Activated CD8-positive, alpha-beta T cell treated with anti-CD3 and anti-CD28 coated beads for 36 hours (primary cell): ENCODE measurements at regions not wholly inside any gene's neighbourhood (a gene's known extent, or its start where the extent isn't known, plus 50 kb on each side); places are given as distances from the start of the nearest gene placed in this dataset.

ENCODE experiments used
- ATAC-seq: fragments of 200-7000 bp; cut with Tn5 transposase; one replicate; pipeline ENCODE4 v1.10.0; 2021; ENCODE audit warnings: mild to moderate bottlenecking, moderate library complexity
- CTCF ChIA-PET: fragments of 350-600 bp; sonication (Branson Sonifier 250); formaldehyde crosslinking; loops from one replicate; lab custom pipeline; 2021; ENCODE audit warnings: antibody characterized with exemption; lab: Charles Lee
- POLR2A ChIA-PET: fragments of 350-600 bp; sonication (Branson Sonifier 250); formaldehyde crosslinking; loops from one replicate; lab custom pipeline; 2021; ENCODE audit warnings: antibody characterized with exemption; lab: Charles Lee
- DNase-seq: peaks from one replicate; pipeline ENCODE4 v3.0.0-alpha.2; 2020
- H3K27ac Mint-ChIP-seq: one replicate; pipeline ENCODE4 v1.8.0; 2021; ENCODE audit warnings: mild to moderate bottlenecking, mixed read lengths
- H3K27me3 Mint-ChIP-seq: one replicate; pipeline ENCODE4 v1.8.0; 2021; ENCODE audit warnings: mixed read lengths
- H3K36me3 Mint-ChIP-seq: one replicate; pipeline ENCODE4 v1.8.0; 2021; ENCODE audit warnings: low read depth, mixed read lengths
- H3K4me1 Mint-ChIP-seq: one replicate; pipeline ENCODE4 v1.8.0; 2021; ENCODE audit warnings: low read depth, mixed read lengths
- H3K4me3 Mint-ChIP-seq: one replicate; pipeline ENCODE4 v1.8.0; 2021; ENCODE audit warnings: mild to moderate bottlenecking, moderate library complexity, mixed read lengths
- H3K9me3 Mint-ChIP-seq: one replicate; pipeline ENCODE4 v1.8.0; 2021; ENCODE audit warnings: mixed read lengths
- CTCF ChIP-seq: fragments of 200-600 bp; IDR thresholded peaks from one replicate; pipeline ENCODE4 v1.8.0; 2022; ENCODE audit warnings: antibody characterized with exemption, mild to moderate bottlenecking
- intact Hi-C: fragments of 100-400 bp; cut with micrococcal nuclease; formaldehyde crosslinking; loops from one replicate; pipeline ENCODE4 v1.10.0; 2022

DNA sequence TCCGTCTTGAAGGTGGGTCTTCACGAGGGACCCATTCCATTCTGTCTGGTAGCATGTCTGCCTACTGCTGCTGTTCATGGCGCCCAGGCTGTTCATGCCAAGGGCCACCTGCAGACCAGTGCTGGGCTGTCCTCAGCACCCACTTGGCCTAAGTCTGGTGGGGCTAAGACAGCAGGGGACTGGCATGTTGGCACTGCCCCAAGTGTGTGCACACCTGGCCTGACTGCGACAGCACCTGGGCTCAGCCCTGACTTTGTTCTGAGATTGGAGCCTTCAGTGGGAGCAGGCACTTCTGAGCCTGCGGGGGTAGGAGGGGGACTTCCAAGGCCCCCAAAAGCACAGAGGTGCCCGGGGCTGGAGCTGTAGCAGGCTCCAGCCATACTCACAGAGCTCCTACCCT lies 250.8 kb upstream of the EDNRB start:
- ATAC-seq (no peak), DNase-seq (no peak)
- ChIA-PET POLR2A (no interaction called here), CTCF (no interaction called here)
- Mint-ChIP-seq H3K27me3 (peaks cover 1% of the 10 kb centered on the region), H3K9me3 (peaks cover 2% of the 10 kb centered on the region), H3K4me1 (no peaks in the 10 kb centered on the region), H3K27ac (no peak overlapping the region), H3K36me3 (no peaks in the 10 kb centered on the region), H3K4me3 (no peak overlapping the region)
- intact Hi-C loops, result no loop called here
- TF ChIP-seq CTCF, result no peak

- ChIA-PET POLR2A (no interaction called here), CTCF (no interaction called here)
- Mint-ChIP-seq H3K27ac (no peak overlapping the region), H3K4me1 (no peaks in the 10 kb centered on the region), H3K9me3 (peaks cover 2% of the 10 kb centered on the region), H3K27me3 (peaks cover 1% of the 10 kb centered on the region), H3K4me3 (no peak overlapping the region), H3K36me3 (no peaks in the 10 kb centered on the region)
- ATAC-seq (no peak), DNase-seq (no peak)
- no peak for TF ChIP-seq CTCF
- intact Hi-C loops, result no loop called here
Observed at GRCh38 chr13:78168981-78169380, 250.3 kb upstream of the EDNRB start.

DNA sequence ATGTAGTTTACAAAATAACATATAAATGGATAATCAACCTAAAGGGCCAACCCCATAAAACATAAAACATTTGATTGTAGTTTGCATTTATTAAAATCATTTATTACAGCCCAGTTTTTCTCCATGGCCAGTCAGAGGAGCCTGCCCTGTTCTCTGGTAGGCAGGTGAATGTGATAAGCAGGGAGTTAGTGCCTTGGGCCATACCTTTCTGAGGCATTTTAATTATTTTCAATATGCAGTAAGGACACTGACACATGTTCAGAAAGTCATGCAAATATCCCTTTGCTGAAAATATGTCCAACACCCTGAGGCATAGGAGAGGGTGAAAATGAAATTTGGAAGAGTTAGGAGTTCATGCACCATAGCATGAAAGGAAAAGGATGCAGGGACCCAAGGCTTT lies 242.6 kb upstream of the EDNRB start:
- peaks cover 3% of the 10 kb centered on the region for H3K4me1 Mint-ChIP-seq
- H3K36me3 Mint-ChIP-seq, result no peaks in the 10 kb centered on the region
- ATAC-seq, result no peak
- TF ChIP-seq CTCF, result no peak
- DNase-seq, result no peak
- H3K27me3 Mint-ChIP-seq, result peaks cover 3% of the 10 kb centered on the region
- ChIA-PET POLR2A (no interaction called here), CTCF (no interaction called here)
- no peaks in the 10 kb centered on the region for H3K9me3 Mint-ChIP-seq
- no peak overlapping the region for H3K27ac Mint-ChIP-seq
- no peak overlapping the region for H3K4me3 Mint-ChIP-seq
- intact Hi-C loops, result no loop called here

GRCh38 chr13:78160793-78161192 lies 242.2 kb upstream of the EDNRB start:
- TF ChIP-seq CTCF, result no peak
- DNase-seq (no peak), ATAC-seq (peak; percentile 67)
- ChIA-PET CTCF (no interaction called here), POLR2A (no interaction called here)
- intact Hi-C loops, result no loop called here
- Mint-ChIP-seq H3K4me1 (peaks cover 3% of the 10 kb centered on the region), H3K4me3 (no peak overlapping the region), H3K9me3 (no peaks in the 10 kb centered on the region), H3K36me3 (no peaks in the 10 kb centered on the region), H3K27ac (no peak overlapping the region), H3K27me3 (peaks cover 5% of the 10 kb centered on the region)

GRCh38 chr13:78152415-78152814 lies 233.8 kb upstream of the EDNRB start:
- ATAC-seq (no peak), DNase-seq (no peak)
- Mint-ChIP-seq H3K27ac (no peak overlapping the region), H3K4me3 (no peak overlapping the region), H3K27me3 (peaks cover 2% of the 10 kb centered on the region), H3K36me3 (no peaks in the 10 kb centered on the region), H3K4me1 (no peaks in the 10 kb centered on the region), H3K9me3 (peaks cover 2% of the 10 kb centered on the region)
- ChIA-PET POLR2A (no interaction called here), CTCF (no interaction called here)
- intact Hi-C loops, result no loop called here
- TF ChIP-seq CTCF, result no peak
